ENCODE measurements at regions not wholly inside any gene's neighbourhood (a gene's known extent, or its start where the extent isn't known, plus 50 kb on each side); places are given as distances from the start of the nearest gene placed in this dataset.

DNA sequence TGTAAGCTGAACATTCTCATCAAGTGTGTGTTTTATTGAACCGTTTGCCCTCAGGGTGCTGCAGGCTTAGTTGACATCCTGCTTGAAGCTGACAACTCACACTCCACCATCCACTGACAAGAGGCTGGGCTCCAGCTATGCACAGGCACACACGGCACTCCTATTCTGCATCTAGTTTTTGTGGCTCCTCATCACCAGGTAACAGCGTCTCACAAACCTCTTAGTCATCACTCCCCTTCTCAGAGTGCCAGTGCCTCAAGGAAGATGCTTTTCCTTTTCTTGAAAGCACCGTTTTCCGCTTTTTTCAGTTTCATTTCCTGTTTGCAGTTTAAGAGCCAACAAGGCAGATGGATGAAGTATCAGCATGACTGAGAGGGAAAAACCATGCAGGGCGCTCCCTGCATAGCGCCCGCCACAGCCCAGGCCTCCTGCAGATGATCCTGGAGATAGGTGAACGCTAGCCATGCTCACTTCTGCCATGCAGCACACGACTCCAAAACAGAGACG, 491.2 kb downstream of the COG6 start:
- intact Hi-C loops (cut with micrococcal nuclease; ENCODE audit: unreplicated experiment) = loop anchor here (2.0 kb wide), 1 partner anchor 78 kb away; no protein-coding TSS in a partner anchor
- no peak for TF ChIP-seq CTCF (IDR thresholded peaks at IDR 0.05; ENCODE audit: insufficient read depth in 1 of 2, low read depth in 1 of 2, low read length in 1 of 2, severe bottlenecking in 1 of 2, unreplicated experiment in 1 of 2)
- peaks cover 5% of the 10 kb centered on the region for H3K4me1 Mint-ChIP-seq (ENCODE audit: low read depth, unreplicated experiment)
- Histone ChIP-seq H3K4me3 (ENCODE audit: low read depth, low read length) (no peak overlapping the region), H3K36me3 (ENCODE audit: control insufficient read depth, insufficient read depth, low read length) (no peaks in the 10 kb centered on the region), H3K9me3 (no peaks in the 10 kb centered on the region), H3K27me3 (replicated peaks; ENCODE audit: control insufficient read depth, insufficient read depth, low read length) (no peaks in the 10 kb centered on the region), H3K4me1 (0 out of 2 replicates have a peak, but pooled peaks cover 6% of the 10 kb centered on the region)
- BruUV-seq (replicated peaks) = no TSS peak
- CTCF ChIA-PET = interaction anchor here (0.5 to 0.9 kb wide), 2 partner anchors 81 to 204 kb away, joined by 3 to 4 read pairs; no protein-coding TSS in a partner anchor
- POLR2A ChIA-PET = no interaction called here
- H3K27me3 Mint-ChIP-seq (ENCODE audit: insufficient read depth, unreplicated experiment) = peaks cover 3% of the 10 kb centered on the region
- no peak overlapping the region for H3K27ac Mint-ChIP-seq (ENCODE audit: unreplicated experiment)
- no peaks in the 10 kb centered on the region for H3K9me3 Mint-ChIP-seq (ENCODE audit: unreplicated experiment)
- H3K36me3 Mint-ChIP-seq (ENCODE audit: insufficient read depth, unreplicated experiment) = peaks cover 5% of the 10 kb centered on the region
- DNase-seq = no peak
- H3K4me3 Mint-ChIP-seq (ENCODE audit: unreplicated experiment) = no peak overlapping the region

- TF ChIP-seq CTCF (IDR thresholded peaks at IDR 0.05; ENCODE audit: insufficient read depth in 1 of 2, low read depth in 1 of 2, low read length in 1 of 2, severe bottlenecking in 1 of 2, unreplicated experiment in 1 of 2) = no peak
- Mint-ChIP-seq H3K4me1 (ENCODE audit: low read depth, unreplicated experiment) (peaks cover 10% of the 10 kb centered on the region), H3K4me3 (ENCODE audit: unreplicated experiment) (no peak overlapping the region), H3K27me3 (ENCODE audit: insufficient read depth, unreplicated experiment) (peaks cover 3% of the 10 kb centered on the region), H3K27ac (ENCODE audit: unreplicated experiment) (no peak overlapping the region), H3K36me3 (ENCODE audit: insufficient read depth, unreplicated experiment) (peaks cover 6% of the 10 kb centered on the region), H3K9me3 (ENCODE audit: unreplicated experiment) (no peaks in the 10 kb centered on the region)
- intact Hi-C loops (cut with micrococcal nuclease; ENCODE audit: unreplicated experiment) = no loop called here
- DNase-seq = no peak
- CTCF ChIA-PET = no interaction called here
- H3K4me1 ChIP-seq = 0 out of 2 replicates have a peak, but pooled peaks cover 8% of the 10 kb centered on the region
- no peaks in the 10 kb centered on the region for H3K27me3 ChIP-seq (replicated peaks; ENCODE audit: control insufficient read depth, insufficient read depth, low read length)
- BruUV-seq (replicated peaks) = no TSS peak
- no peaks in the 10 kb centered on the region for H3K9me3 ChIP-seq
- H3K4me3 ChIP-seq (ENCODE audit: low read depth, low read length) = no peak overlapping the region
- POLR2A ChIA-PET = no interaction called here
- H3K36me3 ChIP-seq (ENCODE audit: control insufficient read depth, insufficient read depth, low read length) = no peaks in the 10 kb centered on the region
These were observed 492.6 kb downstream of the COG6 start for GRCh38 chr13:40148101-40148500.

GRCh38 chr13:40148742-40149141, 493.3 kb downstream of the COG6 start:
- CTCF ChIA-PET = no interaction called here
- POLR2A ChIA-PET = no interaction called here
- Mint-ChIP-seq H3K27me3 (ENCODE audit: insufficient read depth, unreplicated experiment) (no peaks in the 10 kb centered on the region), H3K36me3 (ENCODE audit: insufficient read depth, unreplicated experiment) (peaks cover 6% of the 10 kb centered on the region), H3K27ac (ENCODE audit: unreplicated experiment) (no peak overlapping the region), H3K4me1 (ENCODE audit: low read depth, unreplicated experiment) (peaks cover 10% of the 10 kb centered on the region), H3K9me3 (ENCODE audit: unreplicated experiment) (no peaks in the 10 kb centered on the region), H3K4me3 (ENCODE audit: unreplicated experiment) (no peak overlapping the region)
- no peaks in the 10 kb centered on the region for H3K9me3 ChIP-seq
- 0 out of 2 replicates have a peak, but pooled peaks cover 8% of the 10 kb centered on the region for H3K4me1 ChIP-seq
- H3K36me3 ChIP-seq (ENCODE audit: control insufficient read depth, insufficient read depth, low read length) = no peaks in the 10 kb centered on the region
- no peaks in the 10 kb centered on the region for H3K27me3 ChIP-seq (replicated peaks; ENCODE audit: control insufficient read depth, insufficient read depth, low read length)
- intact Hi-C loops (cut with micrococcal nuclease; ENCODE audit: unreplicated experiment) = no loop called here
- no peak overlapping the region for H3K4me3 ChIP-seq (ENCODE audit: low read depth, low read length)
- no peak for DNase-seq
- BruUV-seq (replicated peaks) = no TSS peak
- no peak for TF ChIP-seq CTCF (IDR thresholded peaks at IDR 0.05; ENCODE audit: insufficient read depth in 1 of 2, low read depth in 1 of 2, low read length in 1 of 2, severe bottlenecking in 1 of 2, unreplicated experiment in 1 of 2)

All from Caco-2 (cell line).